B cell (primary cell): ENCODE measurements at regions not wholly inside any gene's neighbourhood (a gene's known extent, or its start where the extent isn't known, plus 50 kb on each side); places are given as distances from the start of the nearest gene placed in this dataset.

ENCODE experiments used
- EZH2 ChIP-seq: IDR thresholded peaks from 2 replicates; pipeline ENCODE4 v1.6.1; 2012; ENCODE audit warnings: borderline replicate concordance, low read depth, mild to moderate bottlenecking, moderate library complexity, low read length; ENCODE audit not compliant: insufficient read depth, poor library complexity, severe bottlenecking
- TF ChIP-seq, protein P1 (sequence below): fragments of 200-600 bp; IDR thresholded peaks from one replicate; pipeline ENCODE4 v1.8.0; 2022; ENCODE audit warnings: antibody characterized with exemption, mild to moderate bottlenecking

DNA sequence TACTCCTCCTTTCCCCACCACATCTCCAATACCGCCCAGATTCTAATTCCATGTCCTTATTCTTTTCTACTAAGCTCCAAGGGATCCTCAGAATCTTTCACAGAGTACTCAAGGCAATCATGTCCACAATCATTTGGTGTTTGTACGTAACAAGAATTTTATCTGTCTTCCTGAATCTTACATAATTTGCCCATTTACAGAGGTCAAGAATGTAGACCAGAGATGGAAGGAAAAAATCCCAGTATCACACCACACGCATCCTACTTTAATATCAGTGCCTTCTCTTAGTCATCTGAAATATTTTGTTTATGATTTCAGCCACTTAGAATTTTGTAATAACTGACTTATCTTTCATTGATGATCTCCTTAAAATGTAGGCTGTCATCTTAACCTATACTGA lies 366.0 kb upstream of the LRRC7 start:
- TF ChIP-seq, protein P1, sequence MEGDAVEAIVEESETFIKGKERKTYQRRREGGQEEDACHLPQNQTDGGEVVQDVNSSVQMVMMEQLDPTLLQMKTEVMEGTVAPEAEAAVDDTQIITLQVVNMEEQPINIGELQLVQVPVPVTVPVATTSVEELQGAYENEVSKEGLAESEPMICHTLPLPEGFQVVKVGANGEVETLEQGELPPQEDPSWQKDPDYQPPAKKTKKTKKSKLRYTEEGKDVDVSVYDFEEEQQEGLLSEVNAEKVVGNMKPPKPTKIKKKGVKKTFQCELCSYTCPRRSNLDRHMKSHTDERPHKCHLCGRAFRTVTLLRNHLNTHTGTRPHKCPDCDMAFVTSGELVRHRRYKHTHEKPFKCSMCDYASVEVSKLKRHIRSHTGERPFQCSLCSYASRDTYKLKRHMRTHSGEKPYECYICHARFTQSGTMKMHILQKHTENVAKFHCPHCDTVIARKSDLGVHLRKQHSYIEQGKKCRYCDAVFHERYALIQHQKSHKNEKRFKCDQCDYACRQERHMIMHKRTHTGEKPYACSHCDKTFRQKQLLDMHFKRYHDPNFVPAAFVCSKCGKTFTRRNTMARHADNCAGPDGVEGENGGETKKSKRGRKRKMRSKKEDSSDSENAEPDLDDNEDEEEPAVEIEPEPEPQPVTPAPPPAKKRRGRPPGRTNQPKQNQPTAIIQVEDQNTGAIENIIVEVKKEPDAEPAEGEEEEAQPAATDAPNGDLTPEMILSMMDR: no peak
- no peak for TF ChIP-seq EZH2
